Mucosa of stomach (tissue), 1 donor: ENCODE measurements at regions not wholly inside any gene's neighbourhood (a gene's known extent, or its start where the extent isn't known, plus 50 kb on each side); places are given as distances from the start of the nearest gene placed in this dataset.
"Not testable (repeated sequence)": the region's sequence is repeated elsewhere in the genome, so short reads cannot be mapped to it uniquely, and the experiment has no call there.

ENCODE experiments used
- H3K27me3 ChIP-seq: one replicate; pipeline ENCODE4 v1.7.0; 2013; ENCODE audit warnings: mild to moderate bottlenecking, low read length; ENCODE audit not compliant: control insufficient read depth, insufficient read depth
- H3K36me3 ChIP-seq: one replicate; pipeline ENCODE4 v1.7.0; 2013; ENCODE audit warnings: low read length; ENCODE audit not compliant: control insufficient read depth, insufficient read depth
- H3K4me1 ChIP-seq: one replicate; pipeline ENCODE4 v1.7.0; 2013; ENCODE audit warnings: mild to moderate bottlenecking, low read length; ENCODE audit not compliant: control insufficient read depth, insufficient read depth
- H3K4me3 ChIP-seq: one replicate; pipeline ENCODE4 v1.7.0; 2013; ENCODE audit warnings: low read length
- H3K9ac ChIP-seq: one replicate; pipeline ENCODE4 v1.7.0; 2013; ENCODE audit warnings: mild to moderate bottlenecking, low read length, moderate library complexity
- H3K9me3 ChIP-seq: one replicate; pipeline ENCODE4 v1.7.0; 2013; ENCODE audit warnings: mild to moderate bottlenecking, low read length, moderate library complexity; ENCODE audit not compliant: control insufficient read depth
- donor health status: Pancreatic carcinoma.

GRCh38 chr5:90279091-90279490 lies 130.5 kb downstream of the CETN3 start:
- Histone ChIP-seq H3K36me3 (no peaks in the 10 kb centered on the region), H3K9me3 (no peaks in the 10 kb centered on the region), H3K4me1 (no peaks in the 10 kb centered on the region), H3K4me3 (no peak overlapping the region), H3K9ac (no peak overlapping the region), H3K27me3 (no peaks in the 10 kb centered on the region)

GRCh38 chr5:90274216-90274615 lies 135.3 kb downstream of the CETN3 start:
- Histone ChIP-seq H3K9me3 (no peaks in the 10 kb centered on the region), H3K4me3 (no peak overlapping the region), H3K27me3 (no peaks in the 10 kb centered on the region), H3K9ac (no peak overlapping the region), H3K36me3 (no peaks in the 10 kb centered on the region), H3K4me1 (no peaks in the 10 kb centered on the region)

- Histone ChIP-seq H3K27me3 (no peaks in the 10 kb centered on the region), H3K4me1 (peaks cover 4% of the 10 kb centered on the region), H3K9ac (no peak overlapping the region), H3K9me3 (no peaks in the 10 kb centered on the region), H3K36me3 (no peaks in the 10 kb centered on the region), H3K4me3 (no peak overlapping the region)
Observed at GRCh38 chr5:90267646-90268045, 141.9 kb downstream of the CETN3 start.

- Histone ChIP-seq H3K36me3 (no peaks in the 10 kb centered on the region), H3K9ac (no peak overlapping the region), H3K9me3 (no peaks in the 10 kb centered on the region), H3K4me1 (peaks cover 4% of the 10 kb centered on the region), H3K27me3 (no peaks in the 10 kb centered on the region), H3K4me3 (no peak overlapping the region)
Observed at GRCh38 chr5:90265545-90265857, 144.1 kb downstream of the CETN3 start.

- Histone ChIP-seq H3K9me3 (no peaks in the 10 kb centered on the region), H3K4me1 (peaks cover 4% of the 10 kb centered on the region), H3K36me3 (no peaks in the 10 kb centered on the region), H3K4me3 (no peak overlapping the region), H3K27me3 (no peaks in the 10 kb centered on the region), H3K9ac (no peak overlapping the region)
Observed at GRCh38 chr5:90264689-90265544, 144.6 kb downstream of the CETN3 start.

GRCh38 chr5:90263102-90263820 lies 146.3 kb downstream of the CETN3 start:
- Histone ChIP-seq H3K4me1 (peaks cover 4% of the 10 kb centered on the region), H3K27me3 (no peaks in the 10 kb centered on the region), H3K4me3 (no peak overlapping the region), H3K9ac (no peak overlapping the region), H3K36me3 (no peaks in the 10 kb centered on the region), H3K9me3 (no peaks in the 10 kb centered on the region)

- Histone ChIP-seq H3K4me3 (no peak overlapping the region), H3K4me1 (no peaks in the 10 kb centered on the region), H3K27me3 (no peaks in the 10 kb centered on the region), H3K36me3 (no peaks in the 10 kb centered on the region), H3K9ac (no peak overlapping the region), H3K9me3 (no peaks in the 10 kb centered on the region)
Observed at GRCh38 chr5:90251447-90251846, 158.1 kb downstream of the CETN3 start.

GRCh38 chr5:90248640-90249039 lies 160.9 kb downstream of the CETN3 start:
- Histone ChIP-seq H3K9me3 (no peaks in the 10 kb centered on the region), H3K4me1 (no peaks in the 10 kb centered on the region), H3K9ac (no peak overlapping the region), H3K27me3 (no peaks in the 10 kb centered on the region), H3K36me3 (no peaks in the 10 kb centered on the region), H3K4me3 (no peak overlapping the region)

- H3K4me3 ChIP-seq, H3K36me3 ChIP-seq, H3K9ac ChIP-seq, H3K9me3 ChIP-seq, H3K27me3 ChIP-seq, H3K4me1 ChIP-seq: not testable (repeated sequence)
Observed at GRCh38 chr5:90243848-90244247, 165.7 kb downstream of the CETN3 start.

GRCh38 chr5:90233476-90233875 lies 176.1 kb downstream of the CETN3 start:
- Histone ChIP-seq H3K36me3 (no peaks in the 10 kb centered on the region), H3K4me1 (no peaks in the 10 kb centered on the region), H3K27me3 (no peaks in the 10 kb centered on the region), H3K9ac (no peak overlapping the region), H3K9me3 (no peaks in the 10 kb centered on the region), H3K4me3 (no peak overlapping the region)

- Histone ChIP-seq H3K9ac (no peak overlapping the region), H3K27me3 (no peaks in the 10 kb centered on the region), H3K4me1 (no peaks in the 10 kb centered on the region), H3K9me3 (no peaks in the 10 kb centered on the region), H3K4me3 (no peak overlapping the region), H3K36me3 (no peaks in the 10 kb centered on the region)
Observed at GRCh38 chr5:90231688-90232087, 177.9 kb downstream of the CETN3 start.

- Histone ChIP-seq H3K9me3 (no peaks in the 10 kb centered on the region), H3K27me3 (no peaks in the 10 kb centered on the region), H3K9ac (no peak overlapping the region), H3K4me3 (no peak overlapping the region), H3K4me1 (no peaks in the 10 kb centered on the region), H3K36me3 (no peaks in the 10 kb centered on the region)
Observed at GRCh38 chr5:90227683-90228082, 181.9 kb downstream of the CETN3 start.
